HEK293T (cell line): ENCODE measurements at regions not wholly inside any gene's neighbourhood (a gene's known extent, or its start where the extent isn't known, plus 50 kb on each side); places are given as distances from the start of the nearest gene placed in this dataset.

Experiments used
- FOXM1 ChIP-seq: fragments of 450-650 bp; IDR thresholded peaks from 2 replicates; pipeline ENCODE4 v1.6.1; 2017; ENCODE audit warnings: mild to moderate bottlenecking, borderline replicate concordance
- L3MBTL2 ChIP-seq: fragments of 450-650 bp; conservative IDR thresholded peaks from 2 replicates; pipeline ENCODE4 v1.6.1; 2016; ENCODE audit warnings: mild to moderate bottlenecking
- TF ChIP-seq, protein P1 (sequence below): fragments of 450-650 bp; IDR thresholded peaks from 2 replicates; pipeline ENCODE4 v1.6.1; 2016

DNA sequence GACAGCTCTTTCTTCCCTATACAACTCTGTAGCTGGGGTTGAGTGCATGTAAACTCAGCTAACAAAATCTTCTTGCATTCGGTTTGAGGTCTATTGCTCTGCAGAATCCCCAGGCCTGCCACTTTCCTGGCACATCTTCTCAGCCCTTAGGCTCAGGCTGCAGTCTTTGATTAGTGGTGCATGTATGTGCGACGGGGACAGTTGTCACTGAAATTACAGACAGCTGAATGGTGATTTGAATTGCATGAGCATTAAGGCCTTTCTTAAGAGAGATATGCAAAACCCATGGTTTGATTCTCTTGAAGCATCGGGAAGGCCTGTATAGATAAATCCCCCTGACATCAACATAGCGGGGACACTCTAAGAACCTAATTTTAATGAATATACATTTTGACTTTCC is 222.8 kb downstream of the CDH26 start:
- TF ChIP-seq, protein P1, sequence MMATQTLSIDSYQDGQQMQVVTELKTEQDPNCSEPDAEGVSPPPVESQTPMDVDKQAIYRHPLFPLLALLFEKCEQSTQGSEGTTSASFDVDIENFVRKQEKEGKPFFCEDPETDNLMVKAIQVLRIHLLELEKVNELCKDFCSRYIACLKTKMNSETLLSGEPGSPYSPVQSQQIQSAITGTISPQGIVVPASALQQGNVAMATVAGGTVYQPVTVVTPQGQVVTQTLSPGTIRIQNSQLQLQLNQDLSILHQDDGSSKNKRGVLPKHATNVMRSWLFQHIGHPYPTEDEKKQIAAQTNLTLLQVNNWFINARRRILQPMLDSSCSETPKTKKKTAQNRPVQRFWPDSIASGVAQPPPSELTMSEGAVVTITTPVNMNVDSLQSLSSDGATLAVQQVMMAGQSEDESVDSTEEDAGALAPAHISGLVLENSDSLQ: no peak
- TF ChIP-seq FOXM1 (no peak), L3MBTL2 (no peak)
